HepG2 (cell line): ENCODE measurements at regions not wholly inside any gene's neighbourhood (a gene's known extent, or its start where the extent isn't known, plus 50 kb on each side); places are given as distances from the start of the nearest gene placed in this dataset.

Source experiments
- ATAC-seq: fragments of 200-7000 bp; cut with Tn5 transposase; 3 replicates; pipeline ENCODE4 v1.9.1; 2020; ENCODE audit warnings: mild to moderate bottlenecking, moderate library complexity
- BruUV-seq: library from RNA; stranded (reverse); fragments of 400-500 nt; replicated peaks from 2 replicates; lab custom pipeline; 2021; lab: Mats Ljungman, UMichigan
- CTCF ChIA-PET: fragments of 300-600 bp; formaldehyde crosslinking; extraction: SDS; loops from one replicate; lab custom pipeline; 2021; ENCODE audit warnings: low total read pairs, inconsistent platforms, low intra/inter-chr PET ratio; lab: Yijun Ruan, JAX
- POLR2A ChIA-PET: fragments of 350-600 bp; sonication (Branson Sonifier 250); formaldehyde crosslinking; loops from one replicate; lab custom pipeline; 2020; ENCODE audit warnings: antibody characterized with exemption, inconsistent platforms; lab: Yijun Ruan, JAX
- DNase-seq: peaks from one replicate; pipeline ENCODE4 v3.0.0-alpha.2; 2015; ENCODE audit warnings: low spot score
- FAIRE-seq: peaks from 3 replicates; lab custom pipeline; 2011; peaks lifted over from hg19 to GRCh38; lab: Jason Lieb, UNC
- H2AFZ ChIP-seq: one replicate; pipeline ENCODE4 v1.6.1; 2011; ENCODE audit warnings: low read length, inconsistent platforms
- H3K27ac ChIP-seq: fragments of 300-600 bp; 3 replicates; pipeline ENCODE4 v1.8.0; 2011; ENCODE audit warnings: mixed run types, mild to moderate bottlenecking, mixed read lengths, low read length, inconsistent platforms; ENCODE audit not compliant: insufficient read depth; ENCODE audit errors: extremely low read length
- H3K27me3 ChIP-seq, 2 experiments: fragments of 200-600 bp in 1 of 2; 2 replicates in 1 of 2; 3 replicates in 1 of 2; pipeline versions ENCODE4 v1.6.0 to v1.8.0; 2011; ENCODE audit warnings: low read length in 2 of 2, mild to moderate bottlenecking in 2 of 2, moderate library complexity in 2 of 2, inconsistent platforms in 1 of 2; ENCODE audit not compliant: insufficient read depth in 2 of 2, control insufficient read depth in 1 of 2
- H3K36me3 ChIP-seq, 2 experiments: fragments of 200-600 bp in 1 of 2; replicated peaks in 1 of 2; 2 replicates in 1 of 2; 3 replicates in 1 of 2; pipeline versions ENCODE4 v1.5.1 to v1.8.0; 2011; ENCODE audit warnings: low read length in 2 of 2, inconsistent platforms in 1 of 2; ENCODE audit not compliant: insufficient read depth in 2 of 2, control insufficient read depth in 1 of 2
- H3K4me1 ChIP-seq: 2 replicates; pipeline ENCODE4 v1.5.1; 2012; ENCODE audit warnings: low read length, inconsistent platforms; ENCODE audit not compliant: insufficient read depth
- H3K4me2 ChIP-seq: 2 replicates; pipeline ENCODE4 v1.6.0; 2011; ENCODE audit warnings: low read depth, low read length, inconsistent platforms
- H3K4me3 ChIP-seq, 3 experiments: fragments of 200-600 bp in 1 of 3; sonication (generic), shearing (Covaris generic) in 1 of 3; replicated peaks in 1 of 3; 2 replicates each; pipeline ENCODE4 v1.5.1; 2011 to 2016; ENCODE audit warnings: low read length in 3 of 3, inconsistent platforms in 2 of 3, low read depth in 2 of 3, mild to moderate bottlenecking in 2 of 3, control low read depth in 1 of 3, mixed read lengths in 1 of 3; ENCODE audit not compliant: insufficient read depth in 1 of 3
- H3K79me2 ChIP-seq: one replicate; pipeline ENCODE4 v1.6.1; 2011; ENCODE audit warnings: low read length, inconsistent platforms; ENCODE audit not compliant: insufficient read depth
- H3K9ac ChIP-seq: 2 replicates; pipeline ENCODE4 v1.6.0; 2011; ENCODE audit warnings: mild to moderate bottlenecking, low read depth, low read length, inconsistent platforms; ENCODE audit not compliant: insufficient read depth
- H3K9me3 ChIP-seq: 2 replicates; pipeline ENCODE4 v1.5.1; 2012; ENCODE audit warnings: mild to moderate bottlenecking, low read length
- H4K20me1 ChIP-seq: 2 replicates; pipeline ENCODE4 v1.6.0; 2011; ENCODE audit warnings: inconsistent platforms, mild to moderate bottlenecking, low read length, moderate library complexity; ENCODE audit not compliant: insufficient read depth
- BHLHE40 ChIP-seq: IDR thresholded peaks from 2 replicates; pipeline ENCODE4 v1.6.1; 2011; ENCODE audit warnings: low read length, improper control_type of control experiment
- CTCF ChIP-seq: sonication (generic); formaldehyde crosslinking; IDR thresholded peaks from 2 replicates; pipeline ENCODE4 v1.5.0; 2020; ENCODE audit warnings: mild to moderate bottlenecking, missing genetic modification reagents, moderate library complexity
- ETV6 ChIP-seq: sonication (generic); formaldehyde crosslinking; conservative IDR thresholded peaks from 2 replicates; pipeline ENCODE4 v1.4.0; 2020; ENCODE audit warnings: missing genetic modification reagents
- FOXP1 ChIP-seq, 2 experiments: fragments of 450-650 bp in 1 of 2; IDR thresholded peaks; 2 replicates each; pipeline ENCODE4 v1.6.1; 2017 to 2018; ENCODE audit warnings: antibody characterized with exemption in 1 of 2
- STAG1 ChIP-seq: sonication (generic); formaldehyde crosslinking; IDR thresholded peaks from 2 replicates; pipeline ENCODE4 v1.4.0; 2020; ENCODE audit warnings: missing genetic modification reagents
- ZMYM3 ChIP-seq: sonication (generic); formaldehyde crosslinking; IDR thresholded peaks from 2 replicates; pipeline ENCODE4 v1.5.1; 2020; ENCODE audit warnings: mild to moderate bottlenecking, missing genetic modification reagents
- WGBS: methylation state at CpG from one replicate; pipeline ENCODE4 v1.1.6; 2017; ENCODE audit warnings: low lambda C conversion rate; 5-methylcytosine and 5-hydroxymethylcytosine counted together
- in situ Hi-C: cut with HindIII; loops from 2 replicates; pipeline ENCODE4 v1.10.0; 2017; ENCODE audit warnings: low pct_unique_long_range_greater_than_20kb; ENCODE audit not compliant: extremely low pct_ligation_motif_present
- intact Hi-C: fragments of 100-400 bp; cut with micrococcal nuclease; formaldehyde crosslinking; loops from one replicate; pipeline ENCODE4 v1.10.0; 2022; ENCODE audit not compliant: unreplicated experiment
- TF ChIP-seq, protein P1 (sequence below): sonication (generic); formaldehyde crosslinking; IDR thresholded peaks from 2 replicates; pipeline ENCODE4 v1.4.0; 2020; ENCODE audit warnings: missing genetic modification reagents

DNA sequence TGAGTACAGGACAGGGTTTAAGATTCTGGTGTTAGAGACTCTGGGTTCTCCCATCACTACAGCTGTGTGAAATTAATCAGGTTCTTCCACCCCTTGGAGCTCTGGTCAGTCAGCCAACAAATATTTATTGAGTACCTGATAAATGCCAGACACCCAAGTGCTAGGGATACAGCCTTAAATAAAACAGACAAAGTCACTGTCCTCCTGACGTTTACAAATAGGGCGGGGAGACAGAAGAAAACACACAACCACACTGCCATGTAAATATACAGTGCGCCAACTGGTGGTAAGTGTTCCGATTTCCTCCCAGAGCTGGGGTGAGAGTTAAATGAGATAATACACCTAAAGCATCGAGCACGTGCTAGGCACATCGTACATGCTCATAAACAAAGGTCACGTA, 121.0 kb downstream of the COPRS start:
- DNase-seq (no peak), FAIRE-seq (no peak), ATAC-seq (no peak)
- Histone ChIP-seq H3K4me1 (no peaks in the 10 kb centered on the region), H4K20me1 (no peaks in the 10 kb centered on the region), H3K4me3 (no peak overlapping the region), H3K79me2 (no peaks in the 10 kb centered on the region), H3K27ac (no peak overlapping the region), H3K9ac (no peak overlapping the region), H3K36me3 (no peaks in the 10 kb centered on the region), H3K9me3 (no peaks in the 10 kb centered on the region), H2AFZ (no peak overlapping the region), H3K27me3 (no peaks in the 10 kb centered on the region; a peak in 2 of 5 replicates), H3K4me2 (no peak overlapping the region)
- BruUV-seq: no TSS peak
- intact Hi-C loops: no loop called here
- TF ChIP-seq BHLHE40 (no peak), CTCF (peak; percentile 23; the same call in 1 of the 2 replicates), ETV6 (CRISPR knock-in tag) (no peak), ZMYM3 (CRISPR knock-in tag) (peak; percentile 34; the same call in 1 of the 2 replicates), FOXP1 (IDR thresholded peaks at IDR 0.05) (no peak), FOXP1 (CRISPR knock-in tag; IDR thresholded peaks at IDR 0.05) (peak; percentile 14; the same call in 1 of the 2 replicates), STAG1 (CRISPR knock-in tag) (peak; percentile 14; the same call in 1 of the 2 replicates)
- TF ChIP-seq, protein P1, sequence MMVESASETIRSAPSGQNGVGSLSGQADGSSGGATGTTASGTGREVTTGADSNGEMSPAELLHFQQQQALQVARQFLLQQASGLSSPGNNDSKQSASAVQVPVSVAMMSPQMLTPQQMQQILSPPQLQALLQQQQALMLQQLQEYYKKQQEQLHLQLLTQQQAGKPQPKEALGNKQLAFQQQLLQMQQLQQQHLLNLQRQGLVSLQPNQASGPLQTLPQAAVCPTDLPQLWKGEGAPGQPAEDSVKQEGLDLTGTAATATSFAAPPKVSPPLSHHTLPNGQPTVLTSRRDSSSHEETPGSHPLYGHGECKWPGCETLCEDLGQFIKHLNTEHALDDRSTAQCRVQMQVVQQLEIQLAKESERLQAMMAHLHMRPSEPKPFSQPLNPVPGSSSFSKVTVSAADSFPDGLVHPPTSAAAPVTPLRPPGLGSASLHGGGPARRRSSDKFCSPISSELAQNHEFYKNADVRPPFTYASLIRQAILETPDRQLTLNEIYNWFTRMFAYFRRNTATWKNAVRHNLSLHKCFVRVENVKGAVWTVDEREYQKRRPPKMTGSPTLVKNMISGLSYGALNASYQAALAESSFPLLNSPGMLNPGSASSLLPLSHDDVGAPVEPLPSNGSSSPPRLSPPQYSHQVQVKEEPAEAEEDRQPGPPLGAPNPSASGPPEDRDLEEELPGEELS (CRISPR knock-in tag): 0 out of 2 replicates have a peak, but pooled peaks have one; percentile 28
- POLR2A ChIA-PET: no interaction called here
- in situ Hi-C loops: no loop called here
- CTCF ChIA-PET: no interaction called here
- WGBS: 53% methylated on average over 8 of the region's 8 CpGs
